PC-9 (cell line): ENCODE measurements at regions not wholly inside any gene's neighbourhood (a gene's known extent, or its start where the extent isn't known, plus 50 kb on each side); places are given as distances from the start of the nearest gene placed in this dataset.

Experiments used
- EZH2 ChIP-seq: fragments of 200-600 bp; sonication (generic); IDR thresholded peaks from 2 replicates; pipeline ENCODE4 v1.8.0; 2017; ENCODE audit warnings: antibody characterized with exemption, low read depth
- TF ChIP-seq, protein P1 (sequence below): fragments of 200-600 bp; sonication (generic); conservative IDR thresholded peaks from 2 replicates; pipeline ENCODE4 v1.6.1; 2017; ENCODE audit warnings: mixed run types, antibody characterized with exemption, mild to moderate bottlenecking, moderate library complexity

DNA sequence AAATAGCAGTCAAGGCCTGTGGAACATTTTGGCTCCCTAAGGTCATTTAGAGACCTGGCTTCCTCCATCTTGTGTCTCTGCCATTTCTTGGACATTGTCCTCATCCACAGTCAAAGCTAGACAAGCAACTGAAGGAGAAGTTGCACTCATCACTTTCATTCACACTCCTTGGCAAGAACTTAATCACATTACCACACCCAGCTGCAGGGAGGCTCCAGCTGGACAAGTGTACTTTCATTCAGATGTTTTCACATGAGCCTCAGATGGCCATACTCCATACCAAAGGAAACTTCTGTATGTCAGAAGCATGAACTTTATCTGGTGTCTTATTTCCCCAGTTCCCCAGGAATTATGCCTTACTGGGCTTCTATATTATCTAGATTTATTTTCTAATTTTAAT is 537.4 kb downstream of the TMEM135 start:
- TF ChIP-seq, protein P1, sequence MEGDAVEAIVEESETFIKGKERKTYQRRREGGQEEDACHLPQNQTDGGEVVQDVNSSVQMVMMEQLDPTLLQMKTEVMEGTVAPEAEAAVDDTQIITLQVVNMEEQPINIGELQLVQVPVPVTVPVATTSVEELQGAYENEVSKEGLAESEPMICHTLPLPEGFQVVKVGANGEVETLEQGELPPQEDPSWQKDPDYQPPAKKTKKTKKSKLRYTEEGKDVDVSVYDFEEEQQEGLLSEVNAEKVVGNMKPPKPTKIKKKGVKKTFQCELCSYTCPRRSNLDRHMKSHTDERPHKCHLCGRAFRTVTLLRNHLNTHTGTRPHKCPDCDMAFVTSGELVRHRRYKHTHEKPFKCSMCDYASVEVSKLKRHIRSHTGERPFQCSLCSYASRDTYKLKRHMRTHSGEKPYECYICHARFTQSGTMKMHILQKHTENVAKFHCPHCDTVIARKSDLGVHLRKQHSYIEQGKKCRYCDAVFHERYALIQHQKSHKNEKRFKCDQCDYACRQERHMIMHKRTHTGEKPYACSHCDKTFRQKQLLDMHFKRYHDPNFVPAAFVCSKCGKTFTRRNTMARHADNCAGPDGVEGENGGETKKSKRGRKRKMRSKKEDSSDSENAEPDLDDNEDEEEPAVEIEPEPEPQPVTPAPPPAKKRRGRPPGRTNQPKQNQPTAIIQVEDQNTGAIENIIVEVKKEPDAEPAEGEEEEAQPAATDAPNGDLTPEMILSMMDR = no peak
- no peak for TF ChIP-seq EZH2
